GM11168 (cell line): ENCODE measurements at regions not wholly inside any gene's neighbourhood (a gene's known extent, or its start where the extent isn't known, plus 50 kb on each side); places are given as distances from the start of the nearest gene placed in this dataset.

ENCODE experiments used
- in situ Hi-C: fragments of 300-500 bp; cut with MboI; formaldehyde crosslinking; loops from one replicate; pipeline ENCODE4 v1.12.0; 2022; ENCODE audit warnings: low sequenced_read_pairs; ENCODE audit not compliant: unreplicated experiment

GRCh38 chr22:22742641-22743040, 98.2 kb downstream of the GGTLC2 start:
- in situ Hi-C loops = no loop called here

GRCh38 chr22:22743128-22743760, 98.8 kb downstream of the GGTLC2 start:
- in situ Hi-C loops = no loop called here

- in situ Hi-C loops = no loop called here
Observed at GRCh38 chr22:22744412-22745224, 100.2 kb downstream of the GGTLC2 start.

DNA sequence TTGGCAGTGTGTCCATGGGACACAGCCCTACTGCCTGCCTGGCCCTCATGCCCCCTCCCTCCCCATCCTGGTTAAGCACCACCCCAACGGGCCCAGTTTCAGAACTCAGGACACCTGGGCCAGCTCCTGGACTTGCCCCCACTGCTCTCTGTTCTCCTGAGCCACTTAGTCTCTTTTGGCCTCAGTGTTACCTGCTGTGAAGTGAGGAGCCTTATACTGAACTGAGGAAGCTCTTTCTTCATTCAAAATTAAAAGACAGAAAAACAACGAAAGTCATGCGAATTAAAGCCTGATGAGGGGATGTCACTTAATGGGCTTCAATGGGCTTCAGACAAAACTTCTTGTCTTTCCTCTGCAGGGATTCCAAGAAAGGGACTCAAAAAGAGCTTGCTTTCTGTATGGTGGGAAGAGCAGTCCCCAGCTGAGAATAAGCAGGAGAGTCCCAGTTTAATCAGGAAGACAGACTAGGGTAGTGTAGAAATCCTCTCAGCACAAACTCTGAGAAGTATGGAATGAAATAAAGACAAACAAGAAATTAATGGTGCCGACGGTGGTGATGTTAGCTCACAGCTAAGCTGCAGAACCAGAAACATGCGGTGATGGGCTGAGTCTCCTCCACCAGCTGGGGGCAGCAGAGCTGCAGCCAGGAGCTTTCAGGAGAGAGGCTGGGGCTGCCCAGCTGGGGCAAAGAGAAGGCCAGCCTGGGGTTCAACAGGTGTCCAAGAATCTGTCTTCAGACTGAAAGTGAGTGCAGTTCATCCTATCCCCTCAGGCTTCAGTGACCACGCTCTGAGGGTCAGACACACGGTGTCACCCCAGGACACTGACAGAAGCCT, 101.0 kb downstream of the GGTLC2 start:
- in situ Hi-C loops = no loop called here

GRCh38 chr22:22746061-22746962, 101.9 kb downstream of the GGTLC2 start:
- in situ Hi-C loops = no loop called here

DNA sequence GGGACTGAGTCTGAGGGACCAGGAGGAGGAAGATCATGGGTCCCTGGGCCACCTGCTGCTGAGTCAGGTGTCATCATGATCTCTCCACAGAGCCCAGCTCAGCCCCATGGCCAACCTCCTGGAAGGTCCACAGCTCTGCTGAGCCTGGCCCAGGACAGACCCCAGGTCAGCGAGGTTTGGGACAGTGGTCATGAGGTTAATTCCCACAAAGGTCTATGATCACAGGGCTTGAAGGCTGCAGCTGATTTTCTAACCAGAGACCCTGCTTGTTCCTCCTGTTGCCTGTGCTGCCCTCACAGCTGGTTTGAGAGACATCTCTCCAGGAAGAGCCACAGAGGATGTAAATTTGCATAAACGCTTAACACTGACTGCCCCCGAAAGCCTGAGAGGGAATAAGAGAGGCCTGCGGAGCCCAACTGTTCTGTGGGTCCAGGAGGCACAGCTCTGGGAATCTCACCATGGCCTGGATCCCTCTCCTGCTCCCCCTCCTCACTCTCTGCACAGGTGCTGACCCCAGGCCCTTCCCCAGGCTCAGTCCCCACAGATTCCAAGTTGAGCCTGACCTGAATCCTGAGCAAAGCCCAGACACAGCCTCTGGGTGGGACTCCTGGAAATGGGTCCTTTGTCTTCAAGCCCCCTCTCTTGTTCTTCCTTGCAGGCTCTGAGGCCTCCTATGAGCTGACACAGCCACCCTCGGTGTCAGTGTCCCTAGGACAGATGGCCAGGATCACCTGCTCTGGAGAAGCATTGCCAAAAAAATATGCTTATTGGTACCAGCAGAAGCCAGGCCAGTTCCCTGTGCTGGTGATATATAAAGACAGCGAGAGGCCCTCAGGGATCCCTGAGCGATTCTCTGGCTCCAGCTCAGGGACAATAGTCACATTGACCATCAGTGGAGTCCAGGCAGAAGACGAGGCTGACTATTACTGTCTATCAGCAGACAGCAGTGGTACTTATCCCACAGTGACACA, 102.8 kb downstream of the GGTLC2 start:
- in situ Hi-C loops = no loop called here

DNA sequence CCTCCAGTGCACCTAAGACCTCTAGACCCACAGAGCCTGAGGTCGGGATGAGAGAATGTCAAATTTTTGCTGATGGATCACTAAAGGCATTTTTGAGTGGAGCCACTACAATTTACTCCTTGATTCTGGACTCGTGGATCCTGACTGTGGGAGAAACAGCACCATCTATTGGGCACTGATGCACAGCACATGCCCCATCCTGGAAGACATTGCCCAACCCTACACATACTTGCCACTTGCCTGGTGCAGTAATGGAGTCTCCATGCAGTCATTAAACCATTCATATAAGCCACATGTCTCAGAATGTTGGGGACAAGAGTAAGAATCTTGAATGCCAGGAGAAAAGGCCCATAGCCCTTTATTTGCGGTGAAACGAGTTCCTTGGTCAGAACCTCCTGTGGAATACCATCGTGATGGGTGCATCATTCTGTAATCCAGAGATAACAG, 103.9 kb downstream of the GGTLC2 start:
- in situ Hi-C loops = no loop called here

GRCh38 chr22:22748756-22749155, 104.3 kb downstream of the GGTLC2 start:
- in situ Hi-C loops = no loop called here

GRCh38 chr22:22749167-22749758, 104.8 kb downstream of the GGTLC2 start:
- in situ Hi-C loops = no loop called here

DNA sequence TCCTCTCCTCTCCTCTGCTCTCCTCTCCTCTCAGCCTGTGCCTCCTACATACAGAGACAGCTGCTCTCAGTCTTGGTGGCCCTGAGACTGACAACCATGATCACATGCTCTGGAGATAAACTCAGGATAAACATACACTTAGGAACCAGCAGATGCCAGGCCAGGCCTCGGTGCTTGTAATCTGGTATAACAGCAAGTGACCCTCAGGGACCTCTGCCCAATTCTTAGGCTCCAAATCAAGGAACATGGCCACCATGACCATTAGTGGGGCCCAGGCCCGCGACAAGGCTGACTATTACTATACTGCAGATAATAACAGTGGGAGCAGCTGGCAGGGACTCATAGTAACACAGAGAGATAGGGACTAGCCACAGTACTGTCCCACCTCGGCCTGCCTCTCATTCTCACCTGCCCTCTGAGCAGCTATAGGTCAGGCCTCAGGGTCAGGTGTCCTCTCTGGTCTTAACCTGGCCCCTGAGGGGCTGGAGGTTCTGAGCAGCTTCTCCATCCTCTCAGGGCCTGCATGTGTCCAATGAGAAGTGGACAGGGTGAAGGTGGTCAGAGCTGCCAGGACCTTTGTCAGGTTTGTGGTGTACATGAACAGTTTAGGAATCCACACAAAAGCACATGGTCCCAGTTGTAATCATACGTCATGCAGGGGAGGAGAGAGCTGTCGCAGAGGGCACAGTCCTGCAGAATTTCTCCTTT, 106.1 kb downstream of the GGTLC2 start:
- in situ Hi-C loops = no loop called here

DNA sequence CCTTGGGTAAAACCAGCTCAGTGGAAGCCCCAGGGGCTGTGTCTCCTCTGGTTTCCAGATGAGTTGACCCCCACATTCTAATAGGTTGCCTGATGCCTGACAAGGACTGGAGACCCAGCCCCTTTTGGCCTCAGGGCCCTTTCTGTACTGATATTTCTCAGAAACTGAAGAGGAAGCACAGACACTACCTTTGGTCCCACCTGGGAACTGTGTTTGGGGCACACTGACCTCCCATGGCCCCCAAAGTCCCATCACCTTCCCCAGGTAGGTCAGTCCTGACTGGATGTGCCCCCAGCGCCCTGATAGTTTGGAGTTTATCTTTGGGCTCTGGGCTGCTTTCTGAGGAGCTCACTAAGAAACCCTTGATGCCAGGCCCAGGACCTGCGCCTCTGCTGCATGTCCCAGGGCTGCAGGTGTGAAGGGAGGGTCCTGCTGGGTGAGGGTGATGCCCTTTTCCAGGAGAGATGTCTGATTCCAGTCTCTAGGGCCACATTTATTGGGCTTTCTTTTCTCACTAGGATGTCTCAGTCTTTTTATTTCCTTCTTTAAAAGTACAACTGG, 106.7 kb downstream of the GGTLC2 start:
- in situ Hi-C loops = no loop called here

- in situ Hi-C loops = no loop called here
Observed at GRCh38 chr22:22752199-22752555, 107.8 kb downstream of the GGTLC2 start.

GRCh38 chr22:22752556-22753477, 108.4 kb downstream of the GGTLC2 start:
- in situ Hi-C loops = no loop called here

DNA sequence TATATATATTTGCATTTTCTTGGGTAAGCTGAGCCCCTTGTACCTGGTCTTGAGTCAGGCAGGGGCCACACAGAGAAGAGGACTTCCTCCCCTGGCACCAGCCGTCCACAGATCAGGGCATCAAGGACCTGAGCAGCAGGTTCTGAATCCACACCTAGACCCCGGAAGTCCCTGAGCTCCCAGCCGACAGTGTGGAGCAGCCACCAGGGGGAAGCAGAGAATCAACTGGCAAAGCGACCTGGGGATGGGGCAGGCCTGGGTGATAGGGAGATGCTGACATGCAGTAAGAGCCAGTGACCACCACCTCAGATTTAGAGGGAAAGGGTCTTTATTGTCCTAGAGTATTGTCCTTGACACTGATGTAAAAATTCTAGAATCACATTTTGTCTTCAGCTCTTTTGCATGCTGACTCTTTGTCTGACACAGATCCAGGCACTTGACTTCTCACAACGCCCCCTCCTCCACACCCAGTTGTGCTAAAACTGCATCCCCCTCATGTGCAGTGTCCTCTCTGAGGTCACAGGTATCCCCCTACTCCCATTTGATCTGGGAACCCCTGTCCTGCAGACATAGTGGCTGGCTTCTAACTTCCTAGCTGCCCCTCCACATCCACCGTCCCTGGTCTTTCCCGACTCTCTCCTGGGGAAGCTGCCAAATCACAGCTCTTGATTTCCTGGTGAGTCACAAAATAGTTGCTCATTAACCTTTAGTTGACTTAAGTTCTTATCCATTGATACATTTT, 109.3 kb downstream of the GGTLC2 start:
- in situ Hi-C loops = no loop called here

GRCh38 chr22:22754268-22754657, 109.8 kb downstream of the GGTLC2 start:
- in situ Hi-C loops = no loop called here
